Stimulated activated memory B cell treated with anti-CD40 and anti-IgM and Interleukin-4, amounts not matched to agents 10 μg/mL and 1 μg/mL and 100 μg/mL, for 72 hours (primary cell): ENCODE measurements at regions not wholly inside any gene's neighbourhood (a gene's known extent, or its start where the extent isn't known, plus 50 kb on each side); places are given as distances from the start of the nearest gene placed in this dataset.

ENCODE experiments used
- ATAC-seq: fragments of 150-1000 bp; cut with Tn5 transposase; 2 replicates; pipeline ENCODE4 v1.10.0; 2021
- H3K27ac Mint-ChIP-seq: one replicate; pipeline ENCODE4 v1.8.0; 2022; ENCODE audit warnings: mild to moderate bottlenecking, mixed read lengths
- H3K27me3 Mint-ChIP-seq: one replicate; pipeline ENCODE4 v1.8.0; 2022; ENCODE audit warnings: mixed read lengths
- H3K36me3 Mint-ChIP-seq: one replicate; pipeline ENCODE4 v1.8.0; 2022; ENCODE audit warnings: mixed read lengths
- H3K4me1 Mint-ChIP-seq: one replicate; pipeline ENCODE4 v1.8.0; 2022; ENCODE audit warnings: mixed read lengths
- H3K4me3 Mint-ChIP-seq: one replicate; pipeline ENCODE4 v1.8.0; 2022; ENCODE audit warnings: mild to moderate bottlenecking, moderate library complexity, mixed read lengths
- H3K9me3 Mint-ChIP-seq: one replicate; pipeline ENCODE4 v1.8.0; 2022; ENCODE audit warnings: mixed read lengths

GRCh38 chr15:95567686-95568085, 762.8 kb upstream of the NR2F2 start:
- Mint-ChIP-seq H3K27me3 (no peaks in the 10 kb centered on the region), H3K9me3 (peaks cover 15% of the 10 kb centered on the region), H3K4me1 (no peaks in the 10 kb centered on the region), H3K36me3 (no peaks in the 10 kb centered on the region), H3K4me3 (no peak overlapping the region), H3K27ac (no peak overlapping the region)
- ATAC-seq: no peak

DNA sequence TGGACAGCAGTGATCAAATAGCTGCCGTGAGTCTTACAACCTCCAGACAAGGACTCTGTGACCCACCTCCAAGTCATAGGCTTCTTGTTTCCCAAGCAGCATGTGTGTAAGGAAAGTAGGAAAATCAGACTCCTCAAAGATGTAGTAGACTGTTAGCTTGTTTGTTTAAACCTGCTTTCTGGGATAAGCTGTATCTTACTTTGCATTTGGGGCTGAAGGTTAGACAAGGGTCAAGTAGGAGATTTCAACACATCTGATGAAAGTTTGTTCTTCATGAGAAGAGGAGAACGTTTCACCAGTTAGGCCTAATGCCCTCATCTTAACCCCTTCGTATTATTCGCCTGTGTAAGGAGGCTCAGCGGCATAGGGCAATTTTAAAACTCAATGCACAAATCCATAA, 756.4 kb upstream of the NR2F2 start:
- ATAC-seq: no peak
- H3K27ac Mint-ChIP-seq: no peak overlapping the region
- no peak overlapping the region for H3K4me3 Mint-ChIP-seq

GRCh38 chr15:95577927-95578326, 752.6 kb upstream of the NR2F2 start:
- no peak overlapping the region for H3K27ac Mint-ChIP-seq
- peaks cover 4% of the 10 kb centered on the region for H3K9me3 Mint-ChIP-seq
- ATAC-seq: no peak
- no peaks in the 10 kb centered on the region for H3K4me1 Mint-ChIP-seq
- no peaks in the 10 kb centered on the region for H3K27me3 Mint-ChIP-seq
- H3K4me3 Mint-ChIP-seq: no peak overlapping the region
- no peaks in the 10 kb centered on the region for H3K36me3 Mint-ChIP-seq

More for the DNA sequence above, 756.4 kb upstream of the NR2F2 start:
- no peaks in the 10 kb centered on the region for H3K36me3 Mint-ChIP-seq
- H3K27me3 Mint-ChIP-seq: no peaks in the 10 kb centered on the region
- H3K4me1 Mint-ChIP-seq: no peaks in the 10 kb centered on the region
- peaks cover 18% of the 10 kb centered on the region for H3K9me3 Mint-ChIP-seq

GRCh38 chr15:95580121-95580520, 750.4 kb upstream of the NR2F2 start:
- no peak overlapping the region for H3K27ac Mint-ChIP-seq
- H3K9me3 Mint-ChIP-seq: peaks cover 4% of the 10 kb centered on the region
- H3K4me1 Mint-ChIP-seq: no peaks in the 10 kb centered on the region
- no peak for ATAC-seq
- H3K36me3 Mint-ChIP-seq: no peaks in the 10 kb centered on the region
- H3K4me3 Mint-ChIP-seq: no peak overlapping the region
- H3K27me3 Mint-ChIP-seq: no peaks in the 10 kb centered on the region

DNA sequence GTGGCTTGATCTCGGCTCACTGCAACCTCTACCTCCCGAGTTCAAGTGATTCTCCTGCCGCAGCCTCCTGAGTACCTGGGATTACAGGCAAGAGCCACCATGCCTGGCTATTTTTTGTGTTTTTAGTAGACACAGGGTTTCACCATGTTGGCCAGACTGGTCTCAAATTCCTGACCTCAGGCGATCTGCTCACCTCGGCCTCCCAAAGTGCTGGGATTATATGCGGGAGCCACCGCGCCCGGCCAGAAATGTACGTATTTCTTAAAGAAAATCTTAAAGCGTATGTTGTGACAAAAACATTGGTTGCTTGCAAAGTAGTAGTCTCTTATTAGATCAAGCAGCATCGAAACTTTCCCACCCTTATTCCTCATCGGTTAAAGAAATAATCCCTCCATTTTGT, 748.9 kb upstream of the NR2F2 start:
- Mint-ChIP-seq H3K9me3 (peaks cover 4% of the 10 kb centered on the region), H3K36me3 (no peaks in the 10 kb centered on the region), H3K27ac (no peak overlapping the region), H3K4me1 (no peaks in the 10 kb centered on the region), H3K27me3 (no peaks in the 10 kb centered on the region), H3K4me3 (no peak overlapping the region)
- ATAC-seq: no peak

GRCh38 chr15:95584088-95584487, 746.4 kb upstream of the NR2F2 start:
- Mint-ChIP-seq H3K9me3 (no peaks in the 10 kb centered on the region), H3K4me1 (no peaks in the 10 kb centered on the region), H3K27ac (no peak overlapping the region), H3K4me3 (no peak overlapping the region), H3K36me3 (no peaks in the 10 kb centered on the region), H3K27me3 (no peaks in the 10 kb centered on the region)
- ATAC-seq: no peak

DNA sequence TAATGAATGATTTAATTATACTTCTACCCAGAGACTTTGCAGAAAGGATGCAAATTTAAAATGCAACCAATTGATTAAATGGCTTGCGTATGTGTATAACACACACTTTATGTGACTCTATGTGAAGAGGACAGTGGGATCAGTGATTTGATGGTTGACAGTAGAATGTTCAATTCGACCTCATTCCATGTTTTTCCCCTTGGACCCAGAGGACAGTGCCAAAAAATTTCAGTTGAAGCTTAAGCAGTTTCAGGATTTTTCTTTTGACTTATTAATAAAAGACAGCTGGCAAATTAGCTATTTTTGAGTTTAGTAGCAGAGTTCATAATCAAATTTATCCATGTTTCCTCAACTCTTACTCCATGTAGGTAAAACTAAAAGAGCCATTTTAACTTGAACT, 742.4 kb upstream of the NR2F2 start:
- no peak overlapping the region for H3K4me3 Mint-ChIP-seq
- no peak for ATAC-seq
- H3K4me1 Mint-ChIP-seq: no peaks in the 10 kb centered on the region
- no peaks in the 10 kb centered on the region for H3K9me3 Mint-ChIP-seq
- no peak overlapping the region for H3K27ac Mint-ChIP-seq
- H3K36me3 Mint-ChIP-seq: no peaks in the 10 kb centered on the region
- H3K27me3 Mint-ChIP-seq: no peaks in the 10 kb centered on the region

GRCh38 chr15:95590533-95591044, 739.9 kb upstream of the NR2F2 start:
- H3K9me3 Mint-ChIP-seq: no peaks in the 10 kb centered on the region
- no peaks in the 10 kb centered on the region for H3K27me3 Mint-ChIP-seq
- H3K4me1 Mint-ChIP-seq: no peaks in the 10 kb centered on the region
- no peak overlapping the region for H3K27ac Mint-ChIP-seq
- no peak for ATAC-seq
- H3K4me3 Mint-ChIP-seq: no peak overlapping the region
- no peaks in the 10 kb centered on the region for H3K36me3 Mint-ChIP-seq

DNA sequence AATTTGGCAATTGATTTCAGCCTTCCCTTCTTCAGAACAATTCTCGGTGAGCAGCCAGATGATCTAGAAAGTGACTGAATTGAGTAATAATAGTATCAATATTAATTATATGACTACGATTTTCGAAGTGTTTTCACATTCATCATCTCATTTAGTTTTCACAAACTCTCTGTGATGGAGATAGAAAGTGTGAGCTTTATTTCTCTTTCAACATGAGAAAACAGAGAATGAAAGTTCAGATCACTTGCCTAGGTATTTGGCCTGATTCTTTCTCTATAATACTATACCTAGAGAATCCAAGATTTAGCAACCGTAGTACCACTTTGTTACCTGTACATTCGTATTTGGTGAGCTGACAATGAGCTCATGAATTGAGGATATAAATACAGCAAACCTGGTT, 739.2 kb upstream of the NR2F2 start:
- no peaks in the 10 kb centered on the region for H3K36me3 Mint-ChIP-seq
- ATAC-seq: no peak
- no peak overlapping the region for H3K4me3 Mint-ChIP-seq
- H3K4me1 Mint-ChIP-seq: no peaks in the 10 kb centered on the region
- H3K27ac Mint-ChIP-seq: no peak overlapping the region
- no peaks in the 10 kb centered on the region for H3K27me3 Mint-ChIP-seq
- no peaks in the 10 kb centered on the region for H3K9me3 Mint-ChIP-seq

GRCh38 chr15:95591886-95592285, 738.6 kb upstream of the NR2F2 start:
- H3K27ac Mint-ChIP-seq: no peak overlapping the region
- ATAC-seq: no peak
- no peaks in the 10 kb centered on the region for H3K36me3 Mint-ChIP-seq
- H3K4me1 Mint-ChIP-seq: no peaks in the 10 kb centered on the region
- no peak overlapping the region for H3K4me3 Mint-ChIP-seq
- no peaks in the 10 kb centered on the region for H3K27me3 Mint-ChIP-seq
- no peaks in the 10 kb centered on the region for H3K9me3 Mint-ChIP-seq

- ATAC-seq: no peak
- no peaks in the 10 kb centered on the region for H3K27me3 Mint-ChIP-seq
- no peaks in the 10 kb centered on the region for H3K36me3 Mint-ChIP-seq
- H3K27ac Mint-ChIP-seq: no peak overlapping the region
- no peak overlapping the region for H3K4me3 Mint-ChIP-seq
- no peaks in the 10 kb centered on the region for H3K9me3 Mint-ChIP-seq
- H3K4me1 Mint-ChIP-seq: no peaks in the 10 kb centered on the region
Measured at GRCh38 chr15:95594496-95594895, 736.0 kb upstream of the NR2F2 start.

DNA sequence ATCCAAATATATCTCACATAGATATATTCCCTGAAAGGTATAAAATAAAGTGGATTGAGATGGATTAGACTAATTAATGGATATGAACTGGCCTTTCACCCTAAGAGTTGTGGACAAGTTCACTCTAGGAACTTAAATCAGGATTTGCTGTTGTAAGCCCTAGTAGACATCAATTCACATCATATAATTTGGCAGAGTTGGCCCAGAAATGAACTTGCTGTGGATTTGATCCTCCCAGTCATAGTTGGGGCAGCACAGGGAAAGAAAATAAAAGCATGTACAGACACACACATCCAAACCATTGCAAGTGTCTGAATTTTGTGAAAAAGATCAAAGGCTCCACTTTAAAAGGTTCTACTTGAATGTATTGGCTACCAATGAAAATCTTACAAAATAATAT, 734.7 kb upstream of the NR2F2 start:
- no peaks in the 10 kb centered on the region for H3K4me1 Mint-ChIP-seq
- no peak overlapping the region for H3K27ac Mint-ChIP-seq
- ATAC-seq: no peak
- H3K36me3 Mint-ChIP-seq: no peaks in the 10 kb centered on the region
- H3K4me3 Mint-ChIP-seq: no peak overlapping the region
- peaks cover 4% of the 10 kb centered on the region for H3K9me3 Mint-ChIP-seq
- no peaks in the 10 kb centered on the region for H3K27me3 Mint-ChIP-seq

DNA sequence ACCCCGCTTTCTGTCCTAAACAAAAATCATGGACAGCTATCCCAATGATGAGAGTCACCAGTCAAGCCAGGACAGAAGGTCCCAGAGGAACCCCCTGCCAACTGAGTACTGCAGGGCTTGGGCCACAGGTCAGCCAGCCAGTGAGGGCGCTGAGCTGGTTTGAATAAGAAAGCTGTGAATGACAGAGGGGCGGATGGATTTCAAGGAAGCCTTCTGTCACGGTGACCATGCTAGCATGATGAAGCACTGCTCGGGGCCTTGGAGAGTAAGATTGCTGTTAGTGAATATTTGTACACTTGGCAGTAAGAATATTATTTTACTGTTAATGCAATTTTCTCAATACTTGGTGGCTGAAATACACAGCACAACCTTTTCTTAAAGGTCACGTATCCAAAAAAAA, 734.0 kb upstream of the NR2F2 start:
- Mint-ChIP-seq H3K4me3 (no peak overlapping the region), H3K27ac (no peak overlapping the region), H3K36me3 (no peaks in the 10 kb centered on the region), H3K9me3 (peaks cover 4% of the 10 kb centered on the region), H3K4me1 (no peaks in the 10 kb centered on the region), H3K27me3 (no peaks in the 10 kb centered on the region)
- no peak for ATAC-seq

- peaks cover 4% of the 10 kb centered on the region for H3K9me3 Mint-ChIP-seq
- H3K4me3 Mint-ChIP-seq: no peak overlapping the region
- no peaks in the 10 kb centered on the region for H3K27me3 Mint-ChIP-seq
- no peak overlapping the region for H3K27ac Mint-ChIP-seq
- no peaks in the 10 kb centered on the region for H3K36me3 Mint-ChIP-seq
- no peak for ATAC-seq
- no peaks in the 10 kb centered on the region for H3K4me1 Mint-ChIP-seq
Measured at GRCh38 chr15:95598251-95598855, 732.1 kb upstream of the NR2F2 start.

GRCh38 chr15:95600367-95600766, 730.1 kb upstream of the NR2F2 start:
- H3K36me3 Mint-ChIP-seq: no peaks in the 10 kb centered on the region
- no peak overlapping the region for H3K4me3 Mint-ChIP-seq
- no peak for ATAC-seq
- no peaks in the 10 kb centered on the region for H3K4me1 Mint-ChIP-seq
- H3K27me3 Mint-ChIP-seq: no peaks in the 10 kb centered on the region
- peaks cover 4% of the 10 kb centered on the region for H3K9me3 Mint-ChIP-seq
- no peak overlapping the region for H3K27ac Mint-ChIP-seq

- Mint-ChIP-seq H3K9me3 (peaks cover 4% of the 10 kb centered on the region), H3K27me3 (no peaks in the 10 kb centered on the region), H3K4me1 (no peaks in the 10 kb centered on the region), H3K36me3 (no peaks in the 10 kb centered on the region), H3K27ac (no peak overlapping the region), H3K4me3 (no peak overlapping the region)
- ATAC-seq: no peak
Measured at GRCh38 chr15:95600884-95601283, 729.6 kb upstream of the NR2F2 start.

GRCh38 chr15:95601525-95601924, 729.0 kb upstream of the NR2F2 start:
- Mint-ChIP-seq H3K36me3 (no peaks in the 10 kb centered on the region), H3K9me3 (peaks cover 4% of the 10 kb centered on the region), H3K4me1 (no peaks in the 10 kb centered on the region), H3K27ac (no peak overlapping the region), H3K27me3 (no peaks in the 10 kb centered on the region), H3K4me3 (no peak overlapping the region)
- no peak for ATAC-seq
